Activated naive CD4-positive, alpha-beta T cell treated with anti-CD3 and anti-CD28 coated beads for 36 hours (primary cell): ENCODE measurements at regions not wholly inside any gene's neighbourhood (a gene's known extent, or its start where the extent isn't known, plus 50 kb on each side); places are given as distances from the start of the nearest gene placed in this dataset.

Experiments used
- CTCF ChIA-PET: fragments of 350-600 bp; sonication (Branson Sonifier 250); formaldehyde crosslinking; loops from one replicate; lab custom pipeline; 2021; ENCODE audit warnings: antibody characterized with exemption; lab: Charles Lee
- DNase-seq: peaks from one replicate; pipeline ENCODE4 v3.0.0-alpha.2; 2020
- H3K27ac Mint-ChIP-seq: one replicate; pipeline ENCODE4 v1.8.0; 2021; ENCODE audit warnings: mild to moderate bottlenecking, mixed read lengths
- H3K27me3 Mint-ChIP-seq: one replicate; pipeline ENCODE4 v1.8.0; 2021; ENCODE audit warnings: low read depth, mixed read lengths
- H3K36me3 Mint-ChIP-seq: one replicate; pipeline ENCODE4 v1.8.0; 2021; ENCODE audit warnings: low read depth, mixed read lengths
- H3K4me1 Mint-ChIP-seq: one replicate; pipeline ENCODE4 v1.8.0; 2021; ENCODE audit warnings: low read depth, mixed read lengths
- H3K4me3 Mint-ChIP-seq: one replicate; pipeline ENCODE4 v1.8.0; 2021; ENCODE audit warnings: mild to moderate bottlenecking, moderate library complexity, mixed read lengths
- H3K9me3 Mint-ChIP-seq: one replicate; pipeline ENCODE4 v1.8.0; 2021; ENCODE audit warnings: mixed read lengths
- intact Hi-C: fragments of 100-400 bp; cut with micrococcal nuclease; formaldehyde crosslinking; loops from one replicate; pipeline ENCODE4 v1.15.1; 2023

DNA sequence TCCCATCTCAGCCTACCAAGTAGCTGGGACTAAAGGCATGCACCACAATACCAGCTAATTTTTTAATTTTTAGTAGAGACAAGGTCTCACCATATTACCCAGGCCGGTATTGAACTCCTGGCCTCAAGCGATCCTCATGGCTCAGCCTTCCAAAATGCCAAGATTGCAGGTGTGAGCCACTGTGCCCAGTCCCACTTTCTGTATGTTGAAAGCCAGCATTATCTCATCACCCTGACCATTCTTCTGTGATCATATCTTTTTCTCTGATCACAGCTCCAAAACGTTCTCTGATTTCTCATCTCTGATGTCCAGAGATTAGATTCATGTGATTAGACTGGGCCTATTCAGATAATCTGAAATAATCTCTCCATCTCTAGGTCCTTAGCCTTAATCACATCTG, 337.7 kb downstream of the TPBG start:
- no peaks in the 10 kb centered on the region for H3K4me1 Mint-ChIP-seq
- intact Hi-C loops: no loop called here
- CTCF ChIA-PET: no interaction called here

DNA sequence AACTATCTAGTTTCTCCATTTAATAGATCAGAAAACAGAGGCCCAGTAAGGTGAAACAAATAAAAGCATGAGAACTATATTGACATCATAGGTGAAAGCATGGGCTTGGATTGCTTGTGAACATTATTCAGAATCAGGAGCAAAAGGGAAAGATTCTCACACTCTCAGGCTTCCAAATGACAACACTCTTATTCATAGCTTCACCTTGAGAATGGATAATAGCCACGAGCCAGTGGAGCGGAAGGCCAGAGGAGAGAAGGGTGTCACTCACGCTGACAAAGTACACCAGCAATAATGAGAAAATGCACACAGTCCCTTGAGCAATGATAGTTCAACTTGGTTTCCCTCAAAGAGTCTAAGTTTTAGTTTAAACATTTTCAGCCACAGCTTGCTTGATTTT, 339.0 kb downstream of the TPBG start:
- CTCF ChIA-PET: no interaction called here

More for the DNA sequence above, 337.7 kb downstream of the TPBG start:
- Mint-ChIP-seq H3K36me3 (no peaks in the 10 kb centered on the region), H3K4me3 (no peak overlapping the region), H3K9me3 (peaks cover 6% of the 10 kb centered on the region), H3K27me3 (no peaks in the 10 kb centered on the region), H3K27ac (no peak overlapping the region)
- DNase-seq: no peak

DNA sequence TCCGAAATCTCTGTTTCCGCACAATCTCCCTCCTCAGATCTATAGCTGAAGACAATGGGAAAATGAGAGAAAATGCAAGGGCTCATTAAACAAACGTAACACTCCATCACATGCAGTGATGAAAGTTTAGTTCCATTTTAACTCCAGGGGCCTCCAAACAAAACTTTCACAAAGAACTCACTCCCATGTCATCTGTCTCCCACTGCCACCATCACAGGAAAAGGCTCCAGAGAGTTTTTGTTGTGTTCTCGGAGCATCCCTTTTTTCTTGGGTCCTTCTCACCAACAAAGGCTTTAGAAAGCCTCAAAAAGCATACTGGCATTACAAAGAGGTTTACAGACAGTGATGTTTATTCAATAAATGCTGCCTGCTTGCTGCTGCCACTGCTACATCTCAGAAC, 339.6 kb downstream of the TPBG start:
- intact Hi-C loops: no loop called here
- no peak overlapping the region for H3K27ac Mint-ChIP-seq

More for the DNA sequence above, 339.0 kb downstream of the TPBG start:
- Mint-ChIP-seq H3K36me3 (no peaks in the 10 kb centered on the region), H3K27me3 (no peaks in the 10 kb centered on the region), H3K4me1 (no peaks in the 10 kb centered on the region), H3K27ac (no peak overlapping the region), H3K9me3 (peaks cover 11% of the 10 kb centered on the region), H3K4me3 (no peak overlapping the region)
- intact Hi-C loops: no loop called here
- no peak for DNase-seq

DNA sequence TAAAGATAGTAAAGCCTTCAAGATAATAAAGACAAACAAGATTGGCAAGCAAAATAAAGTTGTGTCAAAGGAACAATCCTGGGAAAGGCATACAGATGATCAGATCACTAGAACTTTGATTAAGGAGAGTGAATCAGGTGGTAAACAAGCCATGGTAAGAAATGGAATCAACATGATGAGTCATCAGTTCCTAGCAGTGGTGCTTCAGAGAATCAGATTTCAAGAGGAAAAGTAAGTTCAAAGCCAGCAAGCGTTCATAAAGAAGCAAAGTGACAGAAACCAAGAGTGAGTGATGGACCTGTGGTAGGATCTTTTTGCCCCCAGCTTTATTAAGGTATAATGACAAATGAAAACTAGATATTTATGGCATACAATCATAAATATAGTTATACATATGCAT, 340.4 kb downstream of the TPBG start:
- H3K4me1 Mint-ChIP-seq: no peaks in the 10 kb centered on the region
- H3K4me3 Mint-ChIP-seq: no peak overlapping the region
- no peaks in the 10 kb centered on the region for H3K36me3 Mint-ChIP-seq
- H3K27ac Mint-ChIP-seq: no peak overlapping the region
- DNase-seq: no peak
- intact Hi-C loops: no loop called here
- H3K9me3 Mint-ChIP-seq: peaks cover 11% of the 10 kb centered on the region
- H3K27me3 Mint-ChIP-seq: no peaks in the 10 kb centered on the region
- CTCF ChIA-PET: no interaction called here

More for the DNA sequence above, 339.6 kb downstream of the TPBG start:
- no peaks in the 10 kb centered on the region for H3K36me3 Mint-ChIP-seq
- H3K4me1 Mint-ChIP-seq: no peaks in the 10 kb centered on the region
- CTCF ChIA-PET: no interaction called here
- peaks cover 11% of the 10 kb centered on the region for H3K9me3 Mint-ChIP-seq
- DNase-seq: no peak
- H3K4me3 Mint-ChIP-seq: no peak overlapping the region
- no peaks in the 10 kb centered on the region for H3K27me3 Mint-ChIP-seq

DNA sequence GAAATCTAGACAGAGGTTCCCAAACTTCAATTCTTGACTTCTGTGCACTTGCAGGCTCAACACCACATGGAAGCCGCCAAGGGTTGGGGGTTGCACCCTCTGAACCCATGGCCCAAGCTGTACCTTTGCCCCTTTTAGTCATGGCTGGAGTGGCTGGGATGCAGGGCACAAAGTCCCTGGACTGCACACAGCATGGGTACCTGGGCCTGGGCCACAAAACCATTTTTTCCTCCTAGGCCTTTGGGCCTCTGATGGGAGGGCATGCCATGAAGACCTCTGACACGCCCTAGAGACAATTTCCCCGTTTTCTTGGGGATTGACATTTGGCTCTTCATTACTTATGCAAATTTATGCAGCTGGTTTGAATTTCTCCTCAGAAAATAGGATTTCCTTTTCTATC, 342.0 kb downstream of the TPBG start:
- H3K36me3 Mint-ChIP-seq: no peaks in the 10 kb centered on the region
- no peak overlapping the region for H3K4me3 Mint-ChIP-seq
- no peak for DNase-seq
- peaks cover 11% of the 10 kb centered on the region for H3K9me3 Mint-ChIP-seq
- peaks cover 2% of the 10 kb centered on the region for H3K27me3 Mint-ChIP-seq
- H3K27ac Mint-ChIP-seq: no peak overlapping the region
- intact Hi-C loops: no loop called here
- CTCF ChIA-PET: no interaction called here
- H3K4me1 Mint-ChIP-seq: no peaks in the 10 kb centered on the region

DNA sequence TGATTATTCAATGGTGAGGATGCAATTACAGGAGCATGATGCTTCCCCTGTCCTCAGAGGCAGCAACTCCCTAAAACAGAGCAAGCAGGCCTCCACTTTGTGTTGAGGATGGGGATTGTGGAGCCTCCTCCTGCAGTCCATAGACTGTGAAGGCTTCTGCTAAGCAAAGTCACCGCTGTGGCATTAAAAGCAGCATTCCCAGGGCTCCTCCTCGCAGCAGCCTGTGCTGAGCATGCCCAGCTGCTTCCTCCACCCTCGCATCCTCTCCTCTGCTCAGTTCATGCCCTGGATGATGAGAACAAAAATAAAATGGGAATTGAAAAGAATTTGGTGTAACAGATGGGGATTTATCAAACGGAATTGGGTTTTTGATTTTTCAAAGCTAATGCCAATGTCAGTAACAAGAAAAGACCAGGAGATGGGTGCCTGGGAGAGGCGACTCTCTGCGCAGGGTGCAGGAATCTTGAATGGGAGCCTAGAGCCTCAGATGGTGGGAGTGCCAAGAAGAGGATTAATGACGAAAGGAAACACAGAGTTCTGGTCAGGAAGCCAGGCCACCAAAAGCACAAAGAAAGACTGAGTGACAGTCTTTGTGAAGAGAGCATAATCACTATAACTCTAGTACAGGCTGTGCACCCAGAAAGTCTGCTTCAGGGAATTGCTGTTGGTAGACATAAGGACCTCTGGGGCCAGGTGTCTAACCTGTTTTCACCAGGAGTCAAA, 347.6 kb downstream of the TPBG start:
- H3K27ac Mint-ChIP-seq: no peak overlapping the region
- no peaks in the 10 kb centered on the region for H3K36me3 Mint-ChIP-seq
- peaks cover 6% of the 10 kb centered on the region for H3K9me3 Mint-ChIP-seq
- H3K27me3 Mint-ChIP-seq: peaks cover 2% of the 10 kb centered on the region
- no peaks in the 10 kb centered on the region for H3K4me1 Mint-ChIP-seq
- intact Hi-C loops: no loop called here
- no peak overlapping the region for H3K4me3 Mint-ChIP-seq
- CTCF ChIA-PET: interaction anchor here (1.1 kb wide), 1 partner anchor 437 kb away, joined by 3 read pairs; no protein-coding TSS in a partner anchor
- no peak for DNase-seq

DNA sequence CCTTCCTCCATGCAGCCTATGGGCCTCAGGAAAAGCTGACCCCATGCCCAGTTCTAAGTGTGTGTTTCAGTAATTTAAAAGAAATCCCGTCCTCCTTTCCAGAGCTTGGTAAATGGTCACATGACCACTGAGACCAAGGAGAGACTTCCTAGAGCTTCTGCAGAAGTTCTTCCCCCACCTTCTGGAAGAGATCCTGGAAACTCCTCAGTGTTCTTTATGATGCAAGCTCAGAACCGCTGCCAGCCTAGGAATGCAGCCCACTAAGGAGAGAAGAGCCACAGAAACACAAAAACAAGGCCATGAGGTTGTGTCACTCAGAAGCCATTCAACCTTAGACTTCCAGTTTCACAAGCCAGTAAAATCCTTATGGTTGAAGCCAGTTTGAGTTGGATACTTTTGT, 348.4 kb downstream of the TPBG start:
- Mint-ChIP-seq H3K27ac (no peak overlapping the region), H3K4me3 (no peak overlapping the region), H3K27me3 (peaks cover 2% of the 10 kb centered on the region), H3K9me3 (peaks cover 3% of the 10 kb centered on the region), H3K4me1 (no peaks in the 10 kb centered on the region), H3K36me3 (no peaks in the 10 kb centered on the region)
- CTCF ChIA-PET: interaction anchor here (1.1 kb wide), 1 partner anchor 438 kb away, joined by 3 read pairs; no protein-coding TSS in a partner anchor
- intact Hi-C loops: no loop called here
- DNase-seq: no peak

DNA sequence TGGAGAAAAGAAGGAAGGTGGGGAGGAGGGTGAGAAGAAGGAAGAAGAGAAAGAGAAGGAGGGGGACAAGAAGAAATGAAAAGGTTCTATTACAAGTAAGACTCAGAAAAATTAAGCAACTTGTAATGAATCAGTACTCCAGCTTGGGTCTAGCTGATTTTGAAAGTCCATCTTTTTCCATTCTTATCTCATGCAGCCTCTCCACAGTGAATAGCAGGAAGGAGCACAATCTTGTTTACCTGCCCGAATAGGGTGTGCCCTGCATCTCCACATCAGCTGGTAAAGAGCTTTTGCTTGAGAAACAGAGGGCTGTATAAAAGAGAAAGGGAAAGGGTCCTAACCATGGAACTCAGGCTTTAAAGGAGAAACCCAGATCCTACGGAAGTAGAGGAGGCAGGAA, 348.8 kb downstream of the TPBG start:
- peaks cover 2% of the 10 kb centered on the region for H3K27me3 Mint-ChIP-seq
- H3K36me3 Mint-ChIP-seq: no peaks in the 10 kb centered on the region
- no peak overlapping the region for H3K4me3 Mint-ChIP-seq
- H3K4me1 Mint-ChIP-seq: no peaks in the 10 kb centered on the region
- CTCF ChIA-PET: interaction anchor here (0.6 to 1.1 kb wide), 3 partner anchors 112 to 442 kb away, joined by 3 to 4 read pairs (median 3); no protein-coding TSS in a partner anchor
- intact Hi-C loops: no loop called here
- DNase-seq: no peak
- no peak overlapping the region for H3K27ac Mint-ChIP-seq
- peaks cover 2% of the 10 kb centered on the region for H3K9me3 Mint-ChIP-seq

DNA sequence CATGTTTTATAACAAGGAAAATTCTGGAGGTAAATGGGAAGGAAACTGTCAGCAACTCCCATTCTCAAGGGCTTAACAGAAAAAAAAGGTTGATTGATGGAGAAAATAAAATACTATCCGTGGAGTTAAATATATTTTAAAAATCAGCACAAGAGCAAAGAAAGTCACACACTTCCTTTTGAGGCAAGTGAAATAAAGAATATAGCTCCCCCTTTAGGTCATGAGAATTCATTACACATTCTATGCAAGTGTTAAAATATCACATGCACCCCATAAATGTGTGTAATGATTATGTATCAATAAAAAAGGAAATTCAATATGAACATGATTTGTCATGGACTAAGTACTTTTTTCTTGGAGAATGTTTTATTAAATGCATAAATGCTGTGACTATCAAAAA, 349.2 kb downstream of the TPBG start:
- H3K4me1 Mint-ChIP-seq: no peaks in the 10 kb centered on the region
- DNase-seq: no peak

DNA sequence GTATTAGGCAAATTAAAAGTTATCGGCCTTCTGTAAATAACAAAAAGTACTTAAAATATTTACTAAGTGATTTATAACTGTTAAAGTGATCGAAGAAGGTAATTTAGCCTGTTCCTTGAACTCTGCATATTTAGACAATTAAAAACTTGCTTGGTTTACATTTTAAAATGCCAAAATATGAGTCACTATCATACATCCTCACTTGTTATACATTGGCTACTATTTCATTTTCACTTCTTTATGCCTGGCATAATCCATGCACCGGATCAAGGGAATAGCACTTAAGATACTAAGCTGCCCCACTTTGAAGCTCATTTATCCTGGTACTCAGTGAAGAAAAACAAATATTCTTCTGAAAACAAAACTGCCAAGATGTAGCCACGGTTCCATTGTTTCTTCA, 344.6 kb downstream of the UBE3D start:
- intact Hi-C loops: no loop called here
- H3K36me3 Mint-ChIP-seq: no peaks in the 10 kb centered on the region
- DNase-seq: no peak
- CTCF ChIA-PET: no interaction called here
- H3K4me1 Mint-ChIP-seq: no peaks in the 10 kb centered on the region
- no peak overlapping the region for H3K27ac Mint-ChIP-seq
- H3K9me3 Mint-ChIP-seq: peaks cover 7% of the 10 kb centered on the region
- no peak overlapping the region for H3K4me3 Mint-ChIP-seq
- no peaks in the 10 kb centered on the region for H3K27me3 Mint-ChIP-seq

More for the DNA sequence above, 349.2 kb downstream of the TPBG start:
- Mint-ChIP-seq H3K9me3 (peaks cover 2% of the 10 kb centered on the region), H3K4me3 (no peak overlapping the region), H3K36me3 (no peaks in the 10 kb centered on the region), H3K27ac (no peak overlapping the region), H3K27me3 (peaks cover 2% of the 10 kb centered on the region)
- intact Hi-C loops: loop anchor here (1.0 kb wide), 1 partner anchor 443 kb away; no protein-coding TSS in a partner anchor
- CTCF ChIA-PET: interaction anchor here (0.6 to 0.8 kb wide), 2 partner anchors 112 to 442 kb away, joined by 3 to 4 read pairs; no protein-coding TSS in a partner anchor

DNA sequence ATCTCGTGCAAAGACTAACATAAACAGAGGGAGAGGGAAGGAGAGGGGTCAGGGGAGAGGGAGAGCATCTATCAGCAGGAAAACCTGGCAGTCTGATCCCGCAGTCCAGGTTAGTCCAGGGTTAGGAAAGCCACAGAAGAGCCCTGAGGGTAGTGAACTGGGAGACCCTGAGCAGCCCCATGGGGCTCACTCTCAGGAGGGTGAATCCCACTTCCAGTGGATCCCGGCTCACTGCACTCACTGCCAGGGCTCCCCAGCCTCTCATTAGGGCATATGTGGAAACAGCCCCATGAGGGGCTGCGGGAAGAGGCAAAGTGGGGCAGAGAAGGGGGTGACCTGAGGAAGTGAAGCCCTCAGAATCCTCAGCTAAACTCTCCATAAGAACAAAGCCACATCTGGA, 329.9 kb downstream of the UBE3D start:
- Mint-ChIP-seq H3K9me3 (no peaks in the 10 kb centered on the region), H3K27ac (no peak overlapping the region), H3K4me1 (no peaks in the 10 kb centered on the region), H3K36me3 (no peaks in the 10 kb centered on the region), H3K27me3 (peaks cover 5% of the 10 kb centered on the region), H3K4me3 (no peak overlapping the region)
- intact Hi-C loops: no loop called here
- no peak for DNase-seq
- CTCF ChIA-PET: no interaction called here

DNA sequence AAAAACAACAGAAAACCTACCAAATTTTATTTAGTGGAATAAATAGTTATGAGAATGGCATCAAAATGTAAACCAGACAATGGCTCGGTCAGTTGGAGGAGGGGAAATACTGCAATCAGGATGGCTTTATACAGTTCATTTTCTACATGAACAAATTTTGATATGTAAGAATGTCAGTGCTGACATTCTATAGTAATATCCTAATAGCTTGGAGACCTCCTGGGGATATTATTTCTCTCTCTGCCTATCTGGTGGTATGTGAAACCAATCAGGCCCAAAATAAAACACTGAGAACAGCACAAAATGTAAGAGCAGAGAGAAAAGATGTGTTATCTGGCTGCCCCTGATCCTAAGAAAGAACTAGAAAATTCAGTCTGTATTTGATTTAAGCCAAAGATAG, 327.7 kb downstream of the UBE3D start:
- Mint-ChIP-seq H3K4me3 (no peak overlapping the region), H3K27ac (no peak overlapping the region), H3K9me3 (no peaks in the 10 kb centered on the region), H3K4me1 (no peaks in the 10 kb centered on the region), H3K27me3 (peaks cover 2% of the 10 kb centered on the region), H3K36me3 (no peaks in the 10 kb centered on the region)
- intact Hi-C loops: no loop called here
- CTCF ChIA-PET: no interaction called here
- DNase-seq: no peak

DNA sequence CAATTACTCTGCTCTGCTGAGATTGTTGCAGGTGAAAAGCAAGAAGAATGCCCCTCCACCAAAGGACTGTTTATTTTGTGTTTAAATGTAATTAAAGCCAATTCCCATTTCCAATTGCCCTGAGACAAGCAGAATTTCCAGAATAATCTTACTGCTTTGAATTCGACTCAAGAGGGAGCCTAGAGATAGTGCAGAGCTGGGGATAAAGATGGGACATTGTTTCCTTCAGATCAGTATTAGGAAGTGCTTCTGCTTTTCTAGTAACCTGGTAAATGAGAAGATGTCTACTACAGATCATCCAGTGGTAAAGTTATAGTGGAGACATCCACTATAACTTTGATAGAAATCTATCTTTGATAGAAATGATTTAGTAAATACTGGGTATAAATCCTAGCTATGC, 326.9 kb downstream of the UBE3D start:
- peaks cover 2% of the 10 kb centered on the region for H3K27me3 Mint-ChIP-seq
- no peaks in the 10 kb centered on the region for H3K4me1 Mint-ChIP-seq
- no peak for DNase-seq
- H3K36me3 Mint-ChIP-seq: no peaks in the 10 kb centered on the region
- CTCF ChIA-PET: interaction anchor here (2.0 kb wide), 1 partner anchor 467 kb away, joined by 4 read pairs; no protein-coding TSS in a partner anchor
- intact Hi-C loops: no loop called here
- H3K4me3 Mint-ChIP-seq: no peak overlapping the region
- no peaks in the 10 kb centered on the region for H3K9me3 Mint-ChIP-seq
- no peak overlapping the region for H3K27ac Mint-ChIP-seq
